GM10266 (cell line): ENCODE measurements at regions not wholly inside any gene's neighbourhood (a gene's known extent, or its start where the extent isn't known, plus 50 kb on each side); places are given as distances from the start of the nearest gene placed in this dataset.

Experiments
- DNase-seq: peaks from one replicate; pipeline ENCODE4 v3.0.0; 2012; ENCODE audit errors: extremely low spot score
- CTCF ChIP-seq: IDR thresholded peaks from 2 replicates; pipeline ENCODE4 v1.5.1; 2012; ENCODE audit warnings: mild to moderate bottlenecking, low read depth; ENCODE audit not compliant: control insufficient read depth, insufficient read depth; ENCODE audit errors: missing control alignments

GRCh38 chr11:81030186-81030585 lies 1589.4 kb upstream of the TENM4 start:
- TF ChIP-seq CTCF = no peak
- no peak for DNase-seq

- no peak for TF ChIP-seq CTCF
- DNase-seq = no peak
Observed at GRCh38 chr11:81026032-81026431, 1585.2 kb upstream of the TENM4 start.

- no peak for DNase-seq
- TF ChIP-seq CTCF = no peak
Observed at GRCh38 chr11:81022057-81022456, 1581.2 kb upstream of the TENM4 start.

- DNase-seq = no peak
- no peak for TF ChIP-seq CTCF
Observed at GRCh38 chr11:81010631-81011030, 1569.8 kb upstream of the TENM4 start.

- no peak for DNase-seq
- no peak for TF ChIP-seq CTCF
Observed at GRCh38 chr11:81007046-81007445, 1566.2 kb upstream of the TENM4 start.

- no peak for DNase-seq
- no peak for TF ChIP-seq CTCF
Observed at GRCh38 chr11:81005595-81005994, 1564.8 kb upstream of the TENM4 start.

GRCh38 chr11:81004576-81004975 lies 1563.7 kb upstream of the TENM4 start:
- no peak for TF ChIP-seq CTCF
- DNase-seq = no peak

- TF ChIP-seq CTCF = no peak
- DNase-seq = no peak
Observed at GRCh38 chr11:81002374-81002773, 1561.5 kb upstream of the TENM4 start.
